ENCODE measurements at regions not wholly inside any gene's neighbourhood (a gene's known extent, or its start where the extent isn't known, plus 50 kb on each side); places are given as distances from the start of the nearest gene placed in this dataset.
"Not testable (repeated sequence)": the region's sequence is repeated elsewhere in the genome, so short reads cannot be mapped to it uniquely, and the experiment has no call there.

- H3K4me1 Mint-ChIP-seq, result peaks cover under 1% of the 10 kb centered on the region
- H3K36me3 Mint-ChIP-seq, result no peaks in the 10 kb centered on the region
- H3K9me3 Mint-ChIP-seq, result no peaks in the 10 kb centered on the region
- CTCF ChIA-PET, result no interaction called here
- DNase-seq, result no peak
- no peak overlapping the region for H3K4me3 Mint-ChIP-seq
- peaks cover 8% of the 10 kb centered on the region for H3K27me3 Mint-ChIP-seq
- no peak overlapping the region for H3K27ac Mint-ChIP-seq
Measured at GRCh38 chr9:21597284-21597683, 115.2 kb upstream of the IFNE start.

DNA sequence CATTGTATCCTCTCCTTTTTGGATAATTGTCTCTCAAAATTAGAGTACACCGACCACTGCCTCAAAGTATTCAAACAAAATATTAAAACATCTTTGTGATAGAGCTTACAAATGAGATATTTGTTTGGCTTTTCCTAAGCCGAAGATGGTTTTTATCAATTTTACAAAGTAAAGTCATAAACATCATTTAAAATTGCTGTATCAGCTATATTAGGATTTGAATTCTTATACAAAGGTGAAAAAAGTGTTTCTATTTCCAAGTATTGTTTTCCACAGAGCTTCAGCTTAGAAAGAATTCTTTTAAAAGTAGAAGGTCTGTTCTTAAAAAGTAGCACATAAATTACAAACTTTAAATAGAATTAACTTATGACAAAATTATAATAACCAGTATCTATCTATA is 116.6 kb upstream of the IFNE start:
- Mint-ChIP-seq H3K4me1 (no peaks in the 10 kb centered on the region), H3K27me3 (peaks cover 8% of the 10 kb centered on the region), H3K27ac (no peak overlapping the region), H3K36me3 (no peaks in the 10 kb centered on the region), H3K4me3 (no peak overlapping the region), H3K9me3 (no peaks in the 10 kb centered on the region)
- CTCF ChIA-PET, result no interaction called here
- no peak for DNase-seq

DNA sequence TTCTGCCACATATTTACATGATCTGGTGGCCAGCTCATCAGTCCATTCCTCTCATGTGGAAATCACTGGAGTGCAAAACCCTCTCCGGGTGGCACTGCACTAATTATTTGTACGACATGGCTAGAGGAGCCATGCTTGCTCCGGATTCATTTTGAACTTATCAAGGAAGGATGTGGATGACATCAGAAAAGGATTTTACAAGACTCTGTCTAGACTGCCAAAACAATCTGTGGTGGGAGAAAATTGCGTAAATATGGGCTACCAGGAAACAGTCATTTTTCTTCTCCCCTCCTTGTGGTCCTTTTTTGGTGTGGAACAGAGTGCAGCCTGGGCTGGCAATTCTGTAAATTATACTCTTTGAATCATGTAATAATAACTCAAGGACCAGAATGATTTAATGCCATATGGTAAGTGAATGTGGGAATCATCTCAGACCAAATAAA is 123.4 kb upstream of the IFNE start:
- no peaks in the 10 kb centered on the region for H3K9me3 Mint-ChIP-seq
- H3K4me3 Mint-ChIP-seq, result no peak overlapping the region
- no peak for DNase-seq
- H3K27me3 Mint-ChIP-seq, result peaks cover 17% of the 10 kb centered on the region
- CTCF ChIA-PET, result interaction anchor here (0.8 kb wide), 1 partner anchor 20 kb away, joined by 3 read pairs; no protein-coding TSS in a partner anchor
- peaks cover 9% of the 10 kb centered on the region for H3K4me1 Mint-ChIP-seq
- H3K36me3 Mint-ChIP-seq, result no peaks in the 10 kb centered on the region
- H3K27ac Mint-ChIP-seq, result no peak overlapping the region

GRCh38 chr9:21607576-21607975 is 125.5 kb upstream of the IFNE start:
- Mint-ChIP-seq H3K27ac (no peak overlapping the region), H3K27me3 (peaks cover 9% of the 10 kb centered on the region), H3K9me3 (no peaks in the 10 kb centered on the region), H3K36me3 (peaks cover 4% of the 10 kb centered on the region), H3K4me1 (peaks cover 30% of the 10 kb centered on the region), H3K4me3 (no peak overlapping the region)
- CTCF ChIA-PET, result no interaction called here
- no peak for DNase-seq

DNA sequence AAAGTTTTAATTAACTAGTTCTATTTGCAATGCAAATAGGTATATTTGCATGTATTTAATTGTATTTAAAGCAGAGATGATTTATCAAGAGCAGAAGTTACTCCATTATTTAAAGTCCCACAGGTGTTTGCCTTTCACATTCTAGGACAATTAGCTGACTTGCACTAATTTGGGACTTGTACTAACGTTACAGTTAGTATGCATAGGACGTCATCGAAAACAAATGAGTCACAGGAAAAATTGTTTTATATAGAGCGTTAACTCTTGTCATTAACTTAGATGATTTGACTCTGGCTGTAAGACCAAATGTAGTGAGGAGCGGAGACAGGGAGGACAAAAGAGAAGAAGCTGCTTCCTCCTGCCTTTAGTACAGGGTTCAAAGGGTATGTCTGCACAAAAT is 126.1 kb upstream of the IFNE start:
- CTCF ChIA-PET, result no interaction called here
- peaks cover 9% of the 10 kb centered on the region for H3K27me3 Mint-ChIP-seq
- no peak overlapping the region for H3K27ac Mint-ChIP-seq
- H3K4me1 Mint-ChIP-seq, result peaks cover 33% of the 10 kb centered on the region
- H3K9me3 Mint-ChIP-seq, result no peaks in the 10 kb centered on the region
- no peak for DNase-seq
- no peak overlapping the region for H3K4me3 Mint-ChIP-seq
- H3K36me3 Mint-ChIP-seq, result peaks cover 4% of the 10 kb centered on the region

DNA sequence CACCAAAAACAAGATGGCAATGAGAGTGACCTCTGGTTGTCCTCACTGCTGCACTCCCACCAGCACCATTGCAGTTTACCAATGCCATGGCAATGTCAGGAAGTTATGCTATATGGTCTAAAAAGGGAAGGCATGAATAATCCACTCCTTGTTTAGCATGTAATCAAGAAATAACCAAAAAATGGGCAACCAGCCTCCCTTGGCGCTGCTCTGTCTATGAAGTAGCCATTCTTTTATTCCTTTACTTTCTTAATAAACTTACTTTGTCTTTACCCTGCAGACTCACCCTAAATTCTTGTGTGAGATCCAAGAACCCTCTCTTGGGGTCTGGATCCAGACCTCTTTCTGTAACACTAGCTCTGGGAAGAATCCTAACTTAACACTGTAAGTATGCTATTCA is 127.4 kb upstream of the IFNE start:
- peaks cover 4% of the 10 kb centered on the region for H3K36me3 Mint-ChIP-seq
- CTCF ChIA-PET, result no interaction called here
- no peak for DNase-seq

DNA sequence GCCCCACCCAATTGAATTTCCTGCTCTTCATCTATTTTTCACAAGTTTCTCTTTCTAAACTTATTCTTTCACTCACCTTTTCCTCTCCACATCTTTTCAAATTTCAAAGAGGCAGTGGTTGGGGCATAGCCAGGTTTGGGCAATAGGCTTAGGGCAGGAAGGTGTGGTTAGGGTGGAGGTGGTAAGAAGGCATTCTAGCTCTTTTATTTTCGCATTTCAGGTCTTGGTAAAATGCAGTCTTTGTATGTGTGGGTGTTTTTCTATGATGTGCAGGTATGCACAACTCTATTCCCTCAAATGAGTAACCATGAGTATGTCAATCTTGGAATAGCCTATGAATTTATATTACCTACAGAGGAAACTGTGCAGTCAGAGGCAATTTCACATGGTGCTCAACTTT is 129.8 kb upstream of the IFNE start:
- CTCF ChIA-PET, result no interaction called here
- Mint-ChIP-seq H3K27me3 (no peaks in the 10 kb centered on the region), H3K36me3 (peaks cover 4% of the 10 kb centered on the region), H3K4me1 (peaks cover 51% of the 10 kb centered on the region), H3K9me3 (no peaks in the 10 kb centered on the region), H3K27ac (peak overlapping the region; percentile 68), H3K4me3 (peak overlapping the region; percentile 37)
- peak; percentile 60 for DNase-seq

More for the DNA sequence above, 127.4 kb upstream of the IFNE start:
- Mint-ChIP-seq H3K4me3 (no peak overlapping the region), H3K9me3 (no peaks in the 10 kb centered on the region), H3K27ac (no peak overlapping the region), H3K4me1 (peaks cover 40% of the 10 kb centered on the region), H3K27me3 (peaks cover 4% of the 10 kb centered on the region)

- CTCF ChIA-PET, result no interaction called here
- no peak for DNase-seq
- no peaks in the 10 kb centered on the region for H3K27me3 Mint-ChIP-seq
- no peak overlapping the region for H3K4me3 Mint-ChIP-seq
- no peak overlapping the region for H3K27ac Mint-ChIP-seq
- no peaks in the 10 kb centered on the region for H3K9me3 Mint-ChIP-seq
- H3K4me1 Mint-ChIP-seq, result peaks cover 47% of the 10 kb centered on the region
- H3K36me3 Mint-ChIP-seq, result peaks cover 4% of the 10 kb centered on the region
Measured at GRCh38 chr9:21615018-21615417, 132.9 kb upstream of the IFNE start.

- Mint-ChIP-seq H3K36me3 (peaks cover 4% of the 10 kb centered on the region), H3K27me3 (no peaks in the 10 kb centered on the region), H3K9me3 (no peaks in the 10 kb centered on the region), H3K4me3 (no peak overlapping the region), H3K4me1 (peaks cover 45% of the 10 kb centered on the region), H3K27ac (no peak overlapping the region)
- no peak for DNase-seq
- CTCF ChIA-PET, result no interaction called here
Measured at GRCh38 chr9:21615446-21615845, 133.3 kb upstream of the IFNE start.

DNA sequence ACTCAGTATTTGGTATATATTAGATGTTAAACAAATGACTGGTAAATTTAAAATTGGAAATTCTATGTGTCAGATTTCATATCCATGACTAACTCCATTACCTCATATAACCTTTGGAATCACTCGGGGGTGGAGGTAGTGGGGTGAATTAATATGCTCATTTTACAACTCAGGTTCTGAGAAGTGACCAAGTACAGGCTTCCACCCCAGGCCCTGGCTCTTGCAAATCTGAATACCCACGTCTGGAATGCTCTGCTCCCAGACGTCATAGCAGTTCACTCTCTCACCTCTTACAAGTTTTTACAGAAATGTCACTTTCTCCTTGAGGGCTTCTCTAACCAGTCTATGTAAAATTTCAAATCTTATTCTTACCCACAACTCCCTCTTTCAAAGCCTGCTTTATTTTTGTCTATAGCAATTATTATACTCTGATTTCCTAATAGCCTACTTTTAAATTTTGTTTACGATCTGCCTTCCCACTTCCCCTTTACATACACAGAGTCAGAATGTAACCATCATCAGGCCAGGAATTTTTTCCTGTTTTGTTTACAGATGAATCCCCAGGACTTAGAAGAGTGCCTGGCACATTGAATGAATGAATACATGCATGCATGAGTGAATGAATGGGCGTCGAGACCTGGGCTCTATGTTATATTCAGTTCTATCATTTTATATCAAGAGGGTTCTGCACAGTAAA is 134.1 kb upstream of the IFNE start:
- H3K4me1 Mint-ChIP-seq, result peaks cover 37% of the 10 kb centered on the region
- no peak overlapping the region for H3K27ac Mint-ChIP-seq
- no peak for DNase-seq
- no peaks in the 10 kb centered on the region for H3K9me3 Mint-ChIP-seq
- peaks cover 2% of the 10 kb centered on the region for H3K36me3 Mint-ChIP-seq
- CTCF ChIA-PET, result no interaction called here
- no peaks in the 10 kb centered on the region for H3K27me3 Mint-ChIP-seq
- H3K4me3 Mint-ChIP-seq, result no peak overlapping the region

GRCh38 chr9:21624675-21625644 is 142.8 kb upstream of the IFNE start:
- no peak overlapping the region for H3K4me3 Mint-ChIP-seq

GRCh38 chr9:21626493-21626892 is 144.4 kb upstream of the IFNE start:
- Mint-ChIP-seq H3K9me3 (peaks cover 4% of the 10 kb centered on the region), H3K4me1 (peaks cover 12% of the 10 kb centered on the region), H3K4me3 (no peak overlapping the region), H3K36me3 (peaks cover 3% of the 10 kb centered on the region), H3K27me3 (peaks cover 4% of the 10 kb centered on the region), H3K27ac (no peak overlapping the region)
- CTCF ChIA-PET, result interaction anchor here (0.7 kb wide), 1 partner anchor 1699 kb away, joined by 3 read pairs; no protein-coding TSS in a partner anchor
- DNase-seq, result no peak

More at GRCh38 chr9:21624675-21625644, 142.8 kb upstream of the IFNE start:
- DNase-seq, result no peak
- CTCF ChIA-PET, result interaction anchor here (0.9 kb wide), 1 partner anchor 60 kb away, joined by 3 read pairs; no protein-coding TSS in a partner anchor
- Mint-ChIP-seq H3K4me1 (peaks cover 12% of the 10 kb centered on the region), H3K27me3 (peaks cover 4% of the 10 kb centered on the region), H3K27ac (no peak overlapping the region), H3K36me3 (peaks cover 3% of the 10 kb centered on the region), H3K9me3 (peaks cover 4% of the 10 kb centered on the region)

- H3K9me3 Mint-ChIP-seq, H3K4me3 Mint-ChIP-seq, H3K27ac Mint-ChIP-seq, H3K27me3 Mint-ChIP-seq, CTCF ChIA-PET, DNase-seq, H3K36me3 Mint-ChIP-seq: not testable (repeated sequence)
- H3K4me1 Mint-ChIP-seq, result peaks cover 12% of the 10 kb centered on the region
Measured at GRCh38 chr9:21628954-21629353, 146.8 kb upstream of the IFNE start.

GRCh38 chr9:21634951-21635350 is 152.8 kb upstream of the IFNE start:
- CTCF ChIA-PET, result interaction anchor here (1.3 kb wide), 1 partner anchor 39 kb away, joined by 3 read pairs; no protein-coding TSS in a partner anchor
- H3K9me3 Mint-ChIP-seq, result no peaks in the 10 kb centered on the region

More at GRCh38 chr9:21634951-21635350, 152.8 kb upstream of the IFNE start:
- Mint-ChIP-seq H3K27me3 (peaks cover 15% of the 10 kb centered on the region), H3K4me3 (no peak overlapping the region), H3K36me3 (no peaks in the 10 kb centered on the region), H3K4me1 (no peaks in the 10 kb centered on the region), H3K27ac (no peak overlapping the region)
- no peak for DNase-seq
